Renal pelvis (tissue), 1 donor: ENCODE measurements at regions not wholly inside any gene's neighbourhood (a gene's known extent, or its start where the extent isn't known, plus 50 kb on each side); places are given as distances from the start of the nearest gene placed in this dataset.
"Not testable (repeated sequence)": the region's sequence is repeated elsewhere in the genome, so short reads cannot be mapped to it uniquely, and the experiment has no call there.

Experiments
- DNase-seq: peaks from one replicate; pipeline ENCODE4 v3.0.0-alpha.2; 2013

DNA sequence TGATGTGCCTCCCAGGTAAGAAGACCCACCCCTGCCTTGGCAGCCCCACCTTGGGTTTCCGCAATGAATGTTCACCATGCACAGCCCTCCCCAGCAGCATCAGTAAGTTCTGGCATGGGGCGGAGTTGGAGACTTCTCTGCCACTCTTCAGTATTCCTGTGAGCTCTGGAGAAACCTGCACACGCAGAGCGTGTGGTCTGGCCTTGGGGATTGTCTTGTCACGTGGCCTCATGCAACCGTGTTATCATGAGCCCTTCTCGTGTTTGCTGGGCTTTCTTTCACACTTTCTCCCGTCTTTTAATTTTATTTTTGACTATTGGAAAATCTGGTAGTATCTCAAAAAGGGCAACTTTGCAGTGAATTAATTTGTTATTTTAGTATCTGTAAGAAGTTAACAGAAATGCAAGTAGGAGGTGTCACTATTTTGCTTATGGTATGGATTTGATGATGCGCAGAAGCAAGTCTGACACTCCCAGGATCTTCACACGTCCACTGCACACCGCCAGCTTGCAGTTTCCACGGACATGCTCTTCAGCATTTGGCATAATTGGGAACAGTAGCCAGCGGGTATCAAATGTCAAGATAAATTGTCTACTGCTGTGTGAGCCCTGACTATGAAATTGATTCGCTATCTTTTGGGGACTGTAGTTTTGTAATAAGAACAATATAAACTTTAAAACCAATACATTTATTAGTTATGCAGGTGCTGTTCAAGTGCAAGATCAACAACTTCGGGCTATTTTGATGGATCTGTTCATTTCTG, 463.5 kb downstream of the QKI start:
- DNase-seq = no peak

DNA sequence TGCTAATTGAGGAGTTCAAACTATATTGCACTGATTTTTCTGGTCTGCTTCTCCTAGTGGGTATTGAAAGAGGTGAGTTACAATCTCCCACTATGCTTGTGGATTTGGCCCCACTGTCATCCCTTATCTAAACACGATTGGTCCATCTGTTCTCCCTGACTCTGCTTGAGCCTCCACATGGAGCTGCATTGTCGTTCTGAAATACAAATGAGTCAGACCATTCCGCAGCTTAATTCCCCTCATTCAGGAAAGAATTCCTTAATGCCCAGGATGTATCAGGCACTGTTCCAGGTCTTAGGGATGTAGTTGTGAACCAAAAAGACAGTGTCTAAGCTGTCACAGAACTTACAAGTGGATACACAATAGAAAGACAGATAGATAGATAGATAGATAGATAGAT, 461.9 kb downstream of the QKI start:
- no peak for DNase-seq

DNA sequence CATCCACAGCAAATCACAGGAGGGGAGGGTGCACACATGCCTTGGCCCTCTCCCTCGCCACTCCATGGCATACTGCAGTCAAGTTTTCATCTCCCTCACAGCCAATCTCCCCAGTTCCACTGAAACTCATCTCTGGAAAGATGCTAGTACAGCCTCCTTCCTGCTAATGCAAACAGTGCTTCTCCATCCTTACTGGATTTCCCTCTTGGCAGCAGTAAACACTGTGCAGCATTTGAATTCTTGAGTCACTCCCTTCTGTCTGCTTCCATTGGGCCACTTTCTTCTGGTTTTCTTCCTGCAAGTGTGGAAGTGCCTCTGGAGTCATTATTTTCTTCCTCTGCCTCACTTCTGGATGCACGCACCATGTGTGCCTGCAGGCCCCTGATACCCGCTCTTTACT, 460.3 kb downstream of the QKI start:
- DNase-seq = no peak

DNA sequence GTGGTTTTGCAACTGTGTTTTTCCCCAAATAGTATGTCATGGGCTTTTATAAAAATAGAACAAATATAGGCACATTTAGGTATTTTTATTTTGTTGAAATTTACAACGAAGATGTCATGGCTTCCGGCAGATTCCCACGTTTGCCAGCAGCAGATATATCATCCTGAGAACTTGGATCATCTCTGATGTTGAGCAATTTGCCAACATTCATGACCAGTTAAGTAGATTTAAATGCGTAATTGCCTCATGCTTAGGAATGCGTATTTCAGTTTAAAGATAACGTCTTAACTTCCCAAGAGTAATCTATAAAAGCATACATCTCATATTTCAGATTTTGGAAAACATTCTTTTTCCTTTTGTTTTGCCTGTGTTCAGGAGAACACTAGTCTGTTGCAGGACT, 457.8 kb downstream of the QKI start:
- DNase-seq = no peak

DNA sequence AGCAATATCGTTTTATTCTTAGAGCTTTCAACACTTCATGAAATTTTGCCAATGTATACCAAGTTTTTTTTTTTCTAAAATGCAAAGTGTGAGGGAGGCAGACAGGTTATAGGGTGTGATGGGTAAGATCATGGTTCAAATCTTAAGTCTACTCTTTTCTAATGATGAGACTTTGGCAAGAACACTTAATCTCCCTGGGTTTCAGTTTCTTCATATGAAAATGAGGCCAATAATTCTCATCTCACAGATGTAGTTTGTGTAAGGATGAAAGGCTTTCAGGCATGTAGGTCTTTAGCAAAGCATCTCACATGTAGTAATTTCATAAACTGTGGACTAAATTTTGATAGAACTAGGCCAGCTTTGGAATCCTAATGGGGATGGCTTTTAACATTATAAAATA, 457.1 kb downstream of the QKI start:
- no peak for DNase-seq

DNA sequence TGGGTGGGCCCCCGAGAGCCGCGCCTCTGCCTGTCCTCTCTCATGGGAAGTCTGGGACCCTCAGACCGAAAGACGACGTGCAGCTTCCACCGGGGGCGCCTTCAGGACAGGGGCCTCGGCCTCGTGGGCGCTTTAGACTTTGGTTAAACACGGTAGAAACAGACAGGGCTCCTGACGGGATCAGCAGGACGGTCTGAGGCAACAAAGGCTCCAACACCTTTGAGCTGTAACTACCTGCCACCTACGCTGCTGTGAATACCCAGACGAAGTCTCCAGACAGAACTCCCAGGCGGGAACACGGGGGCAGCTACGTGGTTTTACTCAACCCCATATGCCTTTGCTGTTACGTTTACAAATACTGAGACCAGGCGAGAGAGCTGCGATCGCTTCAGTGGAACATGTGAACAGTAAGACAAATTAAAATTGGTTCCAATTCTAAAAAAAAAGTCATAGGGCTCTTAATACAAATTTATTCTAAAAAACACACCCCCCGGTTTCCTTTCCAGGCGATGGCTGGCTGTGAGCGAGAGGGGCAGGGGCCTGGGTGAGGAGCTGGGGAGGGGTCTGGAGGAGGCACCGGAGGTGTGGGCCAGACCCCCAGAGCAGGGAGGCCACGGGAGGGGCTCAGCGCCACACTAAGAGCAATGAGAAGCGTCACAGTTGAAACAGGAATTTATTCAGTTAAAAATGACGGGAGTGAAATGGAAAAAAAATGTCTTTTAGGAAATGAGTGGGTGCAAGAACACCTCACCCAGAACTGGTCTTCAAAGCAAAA, 453.2 kb downstream of the QKI start:
- no peak for DNase-seq

DNA sequence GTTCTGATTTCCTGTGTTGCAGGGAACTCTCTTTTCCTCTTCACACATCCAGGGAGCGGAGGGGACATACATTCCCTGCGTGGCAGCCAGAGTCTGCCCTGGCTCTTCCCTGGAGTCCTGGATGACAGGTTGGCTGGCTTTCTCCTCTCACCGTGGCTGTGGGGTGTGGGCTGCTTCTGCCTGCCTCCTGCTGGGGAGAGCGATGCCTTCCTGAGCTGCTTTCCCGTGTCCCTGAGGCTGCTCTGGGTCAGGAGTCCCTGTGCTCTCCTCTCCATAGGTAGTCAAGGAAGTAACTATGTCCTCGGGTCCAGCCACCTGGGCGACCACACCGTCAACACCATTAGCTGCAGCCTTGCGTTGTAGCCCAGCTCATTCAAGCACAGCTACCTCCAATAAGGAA, 451.7 kb downstream of the QKI start:
- no peak for DNase-seq

DNA sequence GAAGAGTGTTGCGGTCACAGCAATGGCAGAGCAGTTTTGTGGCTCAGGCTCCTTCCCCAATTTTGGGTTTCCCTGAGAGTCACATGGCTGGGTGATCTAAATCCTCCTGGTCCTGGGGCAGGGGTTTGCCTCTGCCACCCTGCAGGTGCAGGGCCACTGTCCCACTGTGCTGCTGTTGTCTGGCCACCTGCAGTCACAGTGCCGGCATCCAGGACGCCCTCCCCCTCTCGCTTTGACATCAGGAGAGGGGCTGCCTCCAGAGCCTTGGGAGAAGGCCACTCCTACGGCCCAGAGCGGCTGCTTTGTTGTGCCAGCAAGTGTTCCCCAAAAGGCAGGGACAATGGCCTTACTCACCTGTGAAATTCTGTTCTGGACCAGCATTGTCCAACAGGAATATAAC, 449.0 kb downstream of the QKI start:
- DNase-seq = no peak

DNA sequence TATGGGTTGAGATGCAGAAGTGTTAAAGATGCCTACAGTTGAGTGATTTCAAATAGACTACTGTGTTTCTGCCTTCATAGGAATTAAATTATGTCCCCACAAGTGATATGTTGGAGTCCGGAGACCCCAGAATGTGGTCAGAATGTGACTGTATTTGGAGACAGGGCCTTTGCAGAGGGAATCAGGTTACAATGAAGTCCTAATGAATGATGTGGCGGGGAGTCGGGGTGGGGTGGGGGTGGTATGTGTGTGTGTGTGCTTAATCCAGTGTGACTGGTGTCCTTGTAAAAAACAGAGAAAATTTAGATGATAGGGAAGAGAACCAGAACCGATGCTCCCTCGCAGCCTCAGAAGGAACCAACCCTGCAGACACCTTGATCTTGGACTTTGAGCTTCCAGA, 448.2 kb downstream of the QKI start:
- DNase-seq = no peak

DNA sequence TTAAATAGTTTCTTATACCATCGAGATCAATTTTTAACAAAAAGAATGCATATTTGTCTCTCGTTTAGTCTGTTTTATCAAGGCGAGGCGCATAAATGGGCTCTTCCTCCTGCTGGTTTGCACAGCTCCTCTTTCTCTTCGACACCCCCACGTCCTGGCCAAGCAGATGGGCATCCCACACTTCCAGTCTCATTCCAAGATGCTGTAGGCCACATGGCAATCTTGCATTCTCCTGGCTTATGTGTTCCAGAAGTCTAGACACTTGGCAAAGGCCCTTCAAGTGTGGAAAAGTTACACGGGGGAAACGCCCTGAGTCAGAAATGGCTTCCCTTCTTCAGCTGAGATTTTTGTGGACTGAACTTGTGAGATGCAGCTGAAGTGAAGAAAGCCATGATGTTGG, 447.1 kb downstream of the QKI start:
- DNase-seq = no peak

DNA sequence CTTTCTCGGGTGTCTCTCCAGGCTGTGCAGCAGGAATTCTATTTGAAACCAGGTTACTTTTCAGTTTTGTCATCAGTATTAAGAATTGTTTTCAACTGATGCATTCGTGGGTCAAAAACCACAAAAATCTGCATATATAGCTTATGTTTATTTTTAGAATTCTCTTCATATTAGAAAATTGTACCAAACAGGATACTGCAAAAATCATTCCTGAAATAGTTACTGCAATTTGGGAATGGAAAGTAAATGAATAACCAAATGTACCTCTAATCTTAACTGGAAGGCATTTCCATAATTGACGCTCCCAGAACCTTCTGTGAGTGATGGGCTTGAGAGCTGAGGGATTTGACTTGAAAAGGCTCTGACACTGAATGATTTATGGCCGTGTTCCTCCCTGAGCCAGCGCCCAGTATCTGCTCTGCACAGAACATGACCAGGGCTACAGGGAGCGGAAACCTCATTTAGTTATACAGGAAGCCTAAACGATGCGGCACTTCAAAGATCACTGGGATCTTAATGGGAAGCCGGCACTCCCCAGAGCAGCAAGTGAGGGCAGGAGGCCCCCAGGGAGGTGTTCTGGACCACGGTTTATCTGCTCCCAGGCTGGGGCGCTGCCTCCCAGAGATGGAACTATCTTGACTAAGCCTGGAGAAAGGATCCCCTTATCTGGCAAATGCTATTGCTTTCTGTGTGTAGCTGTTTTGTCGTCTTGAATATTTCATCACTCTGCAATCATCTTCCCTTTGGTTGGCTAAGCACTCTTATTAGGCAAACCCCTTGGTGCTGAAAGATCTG, 446.0 kb downstream of the QKI start:
- DNase-seq = no peak

DNA sequence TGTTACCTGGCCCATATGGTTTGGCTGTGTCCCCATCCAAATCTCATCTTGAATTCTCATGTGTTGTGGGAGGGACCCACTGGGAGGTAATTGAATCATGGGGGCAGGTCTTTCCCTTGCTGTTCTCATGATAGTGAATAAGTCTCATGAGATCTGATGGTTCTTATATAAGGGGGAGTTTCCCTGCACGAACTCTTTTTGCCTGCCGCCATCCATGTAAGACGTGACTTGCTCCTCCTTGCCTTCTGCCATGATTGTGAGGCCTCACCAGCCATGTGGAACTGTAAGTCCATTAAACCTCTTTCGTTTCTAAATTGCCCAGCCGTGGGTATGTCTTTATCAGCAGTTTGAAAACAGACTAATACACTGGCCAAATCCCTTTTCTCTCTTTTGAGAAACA, 444.4 kb downstream of the QKI start:
- not testable (repeated sequence) for DNase-seq

DNA sequence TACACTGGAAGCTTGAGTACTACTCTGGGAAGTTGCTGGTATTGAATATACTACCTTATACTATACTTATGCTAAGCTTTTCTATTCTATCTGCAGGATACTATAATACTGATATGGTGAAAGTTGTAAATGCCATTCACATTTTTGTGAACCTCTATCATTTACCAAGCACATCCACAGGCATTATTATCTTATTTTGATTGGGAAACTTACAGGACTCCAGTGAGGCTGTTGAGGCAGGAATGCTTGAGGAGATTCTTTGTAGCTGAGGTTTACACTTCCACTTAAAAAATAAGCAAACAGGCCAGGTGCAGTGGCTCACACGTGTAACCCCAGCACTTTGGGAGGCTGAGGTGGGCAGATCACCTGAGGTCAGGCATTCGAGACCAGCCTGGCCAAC, 442.9 kb downstream of the QKI start:
- DNase-seq = no peak

DNA sequence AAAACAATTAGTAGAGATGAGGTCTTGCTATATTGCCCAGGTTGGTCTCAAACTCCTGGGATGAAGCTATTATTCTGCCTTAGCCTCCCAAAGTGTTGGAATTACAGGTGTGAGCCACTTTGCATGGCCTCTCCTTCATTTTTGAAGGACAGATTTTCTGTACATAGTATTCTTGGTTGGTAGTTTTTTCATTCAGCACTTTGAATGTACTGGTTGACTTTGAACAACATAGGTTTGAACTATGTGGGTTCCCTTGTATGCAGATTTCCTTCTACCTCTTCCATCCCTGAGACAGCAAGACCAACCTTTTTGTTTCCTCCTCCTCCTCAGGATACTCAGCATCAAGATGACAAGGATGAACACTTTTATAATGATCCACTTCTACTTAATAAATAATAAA, 436.4 kb downstream of the QKI start:
- no peak for DNase-seq

DNA sequence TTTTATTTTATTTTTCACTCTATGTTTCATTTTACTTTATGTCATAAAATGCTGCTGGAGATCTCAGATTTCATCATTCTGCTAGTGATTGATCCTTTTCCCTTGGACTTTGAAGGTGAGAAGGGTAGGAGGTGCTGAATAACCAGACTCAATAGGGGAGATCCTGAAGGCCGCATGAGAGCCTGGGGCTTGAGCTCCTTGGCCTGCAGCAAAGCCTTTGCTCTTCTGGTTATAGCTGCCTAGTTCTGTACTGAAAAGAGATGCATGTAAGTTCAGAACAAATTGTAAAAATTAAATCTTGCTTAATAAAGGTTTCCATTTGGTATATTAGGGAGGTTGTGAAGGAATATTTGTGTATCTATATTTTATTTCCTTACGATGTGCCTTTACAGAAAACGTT, 430.2 kb downstream of the QKI start:
- no peak for DNase-seq

DNA sequence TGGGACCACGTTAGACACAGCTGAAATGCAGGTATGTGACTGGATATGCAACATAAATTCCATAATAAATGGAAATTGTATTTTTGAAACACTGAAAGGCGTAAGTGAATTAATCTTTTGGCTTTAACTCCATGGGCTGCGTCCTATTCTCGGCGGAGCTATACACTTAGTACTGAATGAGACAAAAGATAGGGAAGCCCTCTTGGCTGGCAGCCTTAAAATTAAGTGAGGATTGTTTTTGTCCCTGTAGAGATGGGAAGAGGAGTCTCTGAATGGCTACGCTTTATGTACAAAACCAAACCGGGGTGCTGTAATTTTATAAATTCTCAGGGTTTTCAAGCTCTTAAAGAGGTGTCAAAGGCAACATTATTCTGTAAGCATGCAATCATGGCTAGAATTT, 429.8 kb downstream of the QKI start:
- DNase-seq = no peak

DNA sequence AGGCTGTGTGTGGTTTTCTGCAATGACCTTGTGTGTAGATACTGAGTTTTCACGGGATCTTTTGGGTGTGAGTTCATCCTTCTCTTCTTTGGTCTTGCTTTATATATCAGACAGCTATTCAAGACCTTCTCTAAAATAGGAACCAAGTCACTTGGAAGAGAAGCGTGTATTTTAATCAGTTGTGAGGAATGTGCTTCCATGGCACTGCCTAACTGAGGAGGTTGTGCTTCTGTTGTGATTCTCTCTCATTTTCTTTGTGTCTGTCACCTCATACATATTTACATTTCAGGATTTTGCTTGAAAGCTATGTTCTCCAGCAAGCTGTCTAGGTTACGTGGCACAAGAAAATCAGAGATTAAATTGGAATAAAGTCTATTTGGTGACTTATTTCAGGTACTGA, 428.7 kb downstream of the QKI start:
- no peak for DNase-seq

DNA sequence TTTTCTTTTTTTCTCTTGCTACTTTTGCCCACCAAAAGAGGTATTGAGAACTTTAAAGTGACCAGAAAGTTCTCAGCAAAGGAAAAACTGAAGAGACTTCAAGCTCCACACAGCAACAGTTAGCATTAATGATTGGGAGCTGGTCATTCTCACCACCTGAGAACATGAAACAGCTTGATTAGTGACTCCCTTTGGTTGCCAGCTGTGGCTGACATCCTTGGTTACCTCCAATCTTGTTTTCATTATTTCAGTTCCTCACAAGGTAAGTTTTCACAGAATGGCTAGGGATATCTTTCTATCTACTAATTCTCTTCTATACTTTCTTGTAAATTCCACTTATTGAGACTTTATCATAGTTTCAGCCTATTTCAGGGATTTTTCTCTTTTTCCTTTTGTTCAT, 427.9 kb downstream of the QKI start:
- no peak for DNase-seq

DNA sequence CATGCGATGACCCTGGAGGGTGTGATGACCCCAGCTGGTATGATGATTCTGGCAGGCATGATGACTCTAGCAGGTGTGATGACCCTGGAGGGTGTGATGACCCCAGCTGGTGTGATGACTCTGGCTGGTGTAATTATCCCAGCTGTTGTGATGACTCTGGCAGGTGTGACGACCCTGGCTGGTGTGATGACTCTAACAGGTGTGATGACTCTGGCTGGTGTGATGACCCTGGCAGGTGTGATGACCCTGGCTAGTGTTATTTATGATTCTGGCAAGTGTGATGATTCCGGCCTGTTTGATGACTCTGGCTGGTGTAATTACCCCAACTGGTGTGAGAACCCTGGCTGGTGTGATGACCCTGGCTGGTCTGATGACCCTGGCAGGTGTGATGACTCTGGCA, 427.2 kb downstream of the QKI start:
- DNase-seq = no peak

DNA sequence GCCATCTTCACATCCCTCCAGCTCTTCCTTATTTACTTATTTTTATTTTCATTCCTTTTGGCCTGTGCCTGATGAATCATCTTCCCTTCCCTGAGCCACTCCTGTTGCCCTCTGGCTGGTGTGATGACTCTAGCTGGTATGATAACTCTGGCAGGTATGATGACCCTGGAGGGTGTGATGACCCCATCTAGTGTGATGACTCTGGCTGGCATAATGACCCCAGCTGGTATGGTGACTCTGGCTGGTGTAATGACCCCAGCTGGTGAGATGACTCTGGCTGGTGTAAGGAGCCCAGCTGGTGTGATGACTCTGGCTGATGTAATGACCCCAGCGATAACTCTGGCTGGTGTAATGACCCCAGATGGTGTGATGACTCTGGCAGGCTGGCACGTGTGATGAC, 426.8 kb downstream of the QKI start:
- DNase-seq = no peak

DNA sequence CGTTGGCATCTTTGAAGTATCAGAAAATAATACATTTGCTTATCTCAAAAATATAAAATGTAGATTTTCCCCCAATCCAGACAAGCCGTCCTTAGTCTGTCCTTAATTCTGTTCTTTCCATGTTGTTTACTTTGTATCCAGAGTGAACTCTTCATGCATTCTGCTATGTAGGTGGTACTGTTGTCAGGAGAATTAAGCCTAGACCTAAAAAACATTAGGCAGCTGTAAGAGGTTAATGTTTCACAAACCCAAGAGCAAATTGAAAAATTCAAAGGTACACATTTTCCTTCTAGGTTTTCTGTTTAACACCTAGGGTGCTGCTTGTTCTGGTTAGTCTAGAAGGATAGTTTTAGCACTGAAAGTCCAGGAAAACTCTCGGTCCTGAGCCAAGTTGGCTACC, 426.4 kb downstream of the QKI start:
- DNase-seq = no peak

DNA sequence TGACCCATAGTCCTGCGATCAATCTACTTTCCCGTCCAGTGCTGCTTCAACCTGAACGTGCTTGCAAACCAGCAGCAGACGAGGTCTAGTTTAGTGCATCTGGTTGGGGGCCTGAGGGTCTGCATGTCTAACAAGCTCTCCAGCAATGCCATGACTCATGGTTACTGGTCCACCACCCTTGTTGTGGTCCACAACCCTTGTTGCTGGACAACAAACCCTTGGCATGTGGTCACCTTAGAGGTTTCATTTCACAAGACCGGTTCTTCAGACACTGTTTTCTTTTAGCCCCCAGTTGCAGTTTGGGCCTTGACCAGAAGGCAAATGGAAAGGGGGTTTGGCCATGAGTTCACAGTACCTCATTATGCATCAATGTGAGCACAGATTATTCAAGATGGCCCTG, 424.8 kb downstream of the QKI start:
- no peak for DNase-seq
